H9 (cell line): ENCODE measurements at regions not wholly inside any gene's neighbourhood (a gene's known extent, or its start where the extent isn't known, plus 50 kb on each side); places are given as distances from the start of the nearest gene placed in this dataset.

Experiments
- DNase-seq: peaks from one replicate; pipeline ENCODE4 v3.0.0-alpha.2; 2017
- H2AFZ ChIP-seq: one replicate; pipeline ENCODE4 v1.6.1; 2013; ENCODE audit warnings: mild to moderate bottlenecking, low read length, control low read depth, moderate library complexity
- H2AK5ac ChIP-seq: 2 replicates; pipeline ENCODE4 v1.6.1; 2013; ENCODE audit warnings: low read length, control low read depth, mixed read lengths; ENCODE audit not compliant: insufficient read length
- H2BK120ac ChIP-seq: one replicate; pipeline ENCODE4 v1.6.1; 2013; ENCODE audit warnings: low read depth, mild to moderate bottlenecking, low read length, control low read depth, inconsistent platforms; ENCODE audit not compliant: poor library complexity, severe bottlenecking
- H2BK12ac ChIP-seq: 2 replicates; pipeline ENCODE4 v1.6.1; 2013; ENCODE audit warnings: low read length, control low read depth, mixed read lengths, low read depth; ENCODE audit not compliant: insufficient read length
- H2BK15ac ChIP-seq: 2 replicates; pipeline ENCODE4 v1.6.1; 2013; ENCODE audit warnings: low read depth, low read length, control low read depth
- H2BK20ac ChIP-seq: one replicate; pipeline ENCODE4 v1.6.1; 2013; ENCODE audit warnings: low read depth, mild to moderate bottlenecking, low read length, control low read depth, inconsistent platforms; ENCODE audit not compliant: poor library complexity, severe bottlenecking
- H2BK5ac ChIP-seq: 2 replicates; pipeline ENCODE4 v1.6.1; 2013; ENCODE audit warnings: low read length, control low read depth, mixed read lengths; ENCODE audit not compliant: insufficient read length
- H3K14ac ChIP-seq: 2 replicates; pipeline ENCODE4 v1.6.1; 2013; ENCODE audit warnings: low read length, control low read depth; ENCODE audit not compliant: insufficient read depth
- H3K18ac ChIP-seq: 2 replicates; pipeline ENCODE4 v1.6.1; 2013; ENCODE audit warnings: low read depth, mild to moderate bottlenecking, mixed read lengths, low read length, control low read depth; ENCODE audit not compliant: insufficient read length
- H3K23ac ChIP-seq: 2 replicates; pipeline ENCODE4 v1.6.1; 2013; ENCODE audit warnings: low read length, control low read depth, mixed read lengths, low read depth; ENCODE audit not compliant: insufficient read length
- H3K23me2 ChIP-seq: 2 replicates; pipeline ENCODE4 v1.6.1; 2013; ENCODE audit warnings: low read depth, mild to moderate bottlenecking, mixed read lengths, low read length, control low read depth; ENCODE audit not compliant: insufficient read length, poor library complexity, severe bottlenecking
- H3K27ac ChIP-seq: 2 replicates; pipeline ENCODE4 v1.5.1; 2013; ENCODE audit warnings: low read length, control low read depth, mixed read lengths, low read depth; ENCODE audit not compliant: insufficient read length
- H3K27me3 ChIP-seq: 2 replicates; pipeline ENCODE4 v1.6.1; 2013; ENCODE audit warnings: low read length, control low read depth, inconsistent platforms; ENCODE audit not compliant: insufficient read depth
- H3K4ac ChIP-seq: 2 replicates; pipeline ENCODE4 v1.6.1; 2013; ENCODE audit warnings: low read depth, mild to moderate bottlenecking, control low read depth, inconsistent platforms, low read length, moderate library complexity
- H3K4me1 ChIP-seq: 2 replicates; pipeline ENCODE4 v1.6.1; 2013; ENCODE audit warnings: low read length, control low read depth, inconsistent platforms; ENCODE audit not compliant: insufficient read depth
- H3K4me2 ChIP-seq: 2 replicates; pipeline ENCODE4 v1.6.1; 2013; ENCODE audit warnings: low read length, control low read depth, mixed read lengths; ENCODE audit not compliant: insufficient read length, insufficient read depth
- H3K56ac ChIP-seq: 2 replicates; pipeline ENCODE4 v1.6.1; 2013; ENCODE audit warnings: low read depth, mild to moderate bottlenecking, mixed read lengths, low read length, control low read depth; ENCODE audit not compliant: insufficient read length
- H3K79me1 ChIP-seq: 2 replicates; pipeline ENCODE4 v1.6.1; 2013; ENCODE audit warnings: low read depth, mild to moderate bottlenecking, moderate library complexity, low read length, control low read depth, inconsistent platforms; ENCODE audit not compliant: insufficient read depth, poor library complexity, severe bottlenecking
- H3K79me2 ChIP-seq: 2 replicates; pipeline ENCODE4 v1.6.1; 2013; ENCODE audit warnings: low read length, control low read depth, inconsistent platforms; ENCODE audit not compliant: insufficient read depth
- H3K9ac ChIP-seq: 2 replicates; pipeline ENCODE4 v1.6.1; 2013; ENCODE audit warnings: low read length, control low read depth, mixed read lengths; ENCODE audit not compliant: insufficient read length; ENCODE audit errors: extremely low read depth
- H3K9me3 ChIP-seq: one replicate; pipeline ENCODE4 v1.6.1; 2013; ENCODE audit warnings: low read depth, low read length, inconsistent platforms; ENCODE audit not compliant: control insufficient read depth
- H3T11ph ChIP-seq: one replicate; pipeline ENCODE4 v1.6.1; 2013; ENCODE audit warnings: mild to moderate bottlenecking, low read length, control low read depth, inconsistent platforms
- H4K20me1 ChIP-seq: one replicate; pipeline ENCODE4 v1.6.1; 2013; ENCODE audit not compliant: control insufficient read depth, insufficient read length, insufficient read depth
- H4K5ac ChIP-seq: 2 replicates; pipeline ENCODE4 v1.6.1; 2013; ENCODE audit warnings: low read depth, mild to moderate bottlenecking, mixed read lengths, low read length, control low read depth; ENCODE audit not compliant: insufficient read length
- H4K8ac ChIP-seq: replicated peaks from 2 replicates; pipeline ENCODE4 v1.6.1; 2013; ENCODE audit warnings: low read length, control low read depth, mixed read lengths, low read depth; ENCODE audit not compliant: insufficient read length
- H4K91ac ChIP-seq: 2 replicates; pipeline ENCODE4 v1.6.1; 2013; ENCODE audit warnings: low read depth, mild to moderate bottlenecking, moderate library complexity, mixed read lengths, low read length, control low read depth; ENCODE audit not compliant: insufficient read length
- H3K27ac Mint-ChIP-seq, 3 experiments: 2 replicates in 2 of 3; 3 replicates in 1 of 3; pipeline ENCODE4 v1.8.0; 2020 to 2021; ENCODE audit warnings: mixed read lengths in 3 of 3, mild to moderate bottlenecking in 1 of 3, moderate library complexity in 1 of 3
- H3K27me3 Mint-ChIP-seq: 2 replicates; pipeline ENCODE4 v1.8.0; 2021; ENCODE audit warnings: low read depth, mild to moderate bottlenecking, moderate library complexity, mixed read lengths
- H3K36me3 Mint-ChIP-seq, 3 experiments: 2 replicates in 2 of 3; 3 replicates in 1 of 3; pipeline ENCODE4 v1.8.0; 2020 to 2021; ENCODE audit warnings: low read depth in 3 of 3, mixed read lengths in 3 of 3; ENCODE audit not compliant: insufficient read depth in 1 of 3
- H3K4me1 Mint-ChIP-seq, 2 experiments: 2 replicates each; pipeline ENCODE4 v1.8.0; 2020; ENCODE audit warnings: mixed read lengths in 2 of 2
- H3K4me3 Mint-ChIP-seq, 2 experiments: 2 replicates in 1 of 2; 3 replicates in 1 of 2; pipeline ENCODE4 v1.8.0; 2020 to 2021; ENCODE audit warnings: mild to moderate bottlenecking in 2 of 2, mixed read lengths in 2 of 2, moderate library complexity in 1 of 2
- H3K9me3 Mint-ChIP-seq, 2 experiments: 2 replicates in 1 of 2; 3 replicates in 1 of 2; pipeline ENCODE4 v1.8.0; 2020; ENCODE audit warnings: mild to moderate bottlenecking in 2 of 2, mixed read lengths in 2 of 2, moderate library complexity in 1 of 2
- CTCF ChIP-seq: fragments of 200-600 bp; sonication (generic); conservative IDR thresholded peaks from 3 replicates; pipeline ENCODE4 v1.8.0; 2021; ENCODE audit warnings: antibody characterized with exemption, mild to moderate bottlenecking

- Histone ChIP-seq H4K20me1 (no peaks in the 10 kb centered on the region), H2BK20ac (no peak overlapping the region), H3K23ac (no peak overlapping the region), H3K4me1 (no peaks in the 10 kb centered on the region), H4K8ac (no peak overlapping the region), H3K4me2 (no peak overlapping the region), H2BK5ac (no peak overlapping the region), H2AK5ac (no peak overlapping the region), H3K9ac (no peak overlapping the region), H3T11ph (no peak overlapping the region), H3K14ac (no peak overlapping the region), H3K27me3 (no peaks in the 10 kb centered on the region), H2BK15ac (no peak overlapping the region), H3K27ac (no peak overlapping the region), H3K9me3 (no peaks in the 10 kb centered on the region), H2BK12ac (no peak overlapping the region), H3K79me2 (no peaks in the 10 kb centered on the region), H3K79me1 (no peaks in the 10 kb centered on the region), H3K23me2 (no peaks in the 10 kb centered on the region), H2BK120ac (no peak overlapping the region), H4K5ac (no peak overlapping the region), H2AFZ (no peak overlapping the region), H4K91ac (no peak overlapping the region), H3K4ac (no peak overlapping the region), H3K56ac (no peak overlapping the region), H3K18ac (no peak overlapping the region)
- Mint-ChIP-seq H3K27me3 (no peaks in the 10 kb centered on the region), H3K4me1 (no peaks in the 10 kb centered on the region), H3K27ac (no peak overlapping the region), H3K36me3 (no peaks in the 10 kb centered on the region), H3K9me3 (no peaks in the 10 kb centered on the region), H3K4me3 (no peak overlapping the region)
- no peak for TF ChIP-seq CTCF
- DNase-seq: no peak
These were observed 304.4 kb upstream of the LYPLAL1 start for GRCh38 chr1:218869276-218869675.
